ENCODE measurements at regions not wholly inside any gene's neighbourhood (a gene's known extent, or its start where the extent isn't known, plus 50 kb on each side); places are given as distances from the start of the nearest gene placed in this dataset.
"Not testable (repeated sequence)": the region's sequence is repeated elsewhere in the genome, so short reads cannot be mapped to it uniquely, and the experiment has no call there.

- Histone ChIP-seq H3K27me3 (ENCODE audit: insufficient read depth, low read length) (no peaks in the 10 kb centered on the region), H4K91ac (ENCODE audit: low read depth, low read length) (no peak overlapping the region), H3K9ac (ENCODE audit: low read length) (no peak overlapping the region), H4K12ac (ENCODE audit: low read depth, low read length) (no peak overlapping the region), H2BK12ac (ENCODE audit: low read length) (no peak overlapping the region), H2BK5ac (ENCODE audit: low read depth, low read length, poor library complexity) (no peak overlapping the region), H3K4ac (ENCODE audit: low read depth, low read length) (no peak overlapping the region), H3K27ac (ENCODE audit: low read depth, low read length) (no peak overlapping the region), H3K14ac (ENCODE audit: low read length) (no peak overlapping the region), H3K36me3 (ENCODE audit: control insufficient read depth in 1 of 2, insufficient read depth in 2 of 2, low read length in 2 of 2) (no peaks in the 10 kb centered on the region), H2AFZ (ENCODE audit: insufficient read depth, low read length, poor library complexity) (peak overlapping the region; percentile 6), H3K4me1 (ENCODE audit: control insufficient read depth in 1 of 2, insufficient read depth in 2 of 2, low read length in 2 of 2) (peaks cover 3% of the 10 kb centered on the region in 2 experiments), H3K9me3 (ENCODE audit: insufficient read depth, low read depth, low read length) (no peaks in the 10 kb centered on the region), H4K8ac (ENCODE audit: low read depth, low read length) (no peak overlapping the region), H3K4me3 (ENCODE audit: low read depth, low read length) (no peak overlapping the region), H3K18ac (ENCODE audit: low read length) (no peak overlapping the region), H2BK120ac (ENCODE audit: insufficient read depth, low read length, poor library complexity) (no peak overlapping the region), H3K4me2 (ENCODE audit: low read length) (no peak overlapping the region), H3K79me1 (ENCODE audit: low read length) (no peaks in the 10 kb centered on the region), H3K79me2 (ENCODE audit: control insufficient read depth, insufficient read depth, low read length, poor library complexity) (no peaks in the 10 kb centered on the region), H3K23ac (ENCODE audit: low read length) (no peak overlapping the region), H2AK5ac (ENCODE audit: low read length) (no peak overlapping the region)
- DNase-seq: peak; percentile 38 to 72
- no CpG with 5 or more reads among the region's 10 CpGs for WGBS (ENCODE audit: extremely low coverage, insufficient coverage, insufficient read length)
Observed at GRCh38 chr4:85127653-85128052, 161.2 kb upstream of the WDFY3 start.

- Histone ChIP-seq H3K9ac (ENCODE audit: low read length) (no peak overlapping the region), H3K36me3 (ENCODE audit: control insufficient read depth in 1 of 2, insufficient read depth in 2 of 2, low read length in 2 of 2) (no peaks in the 10 kb centered on the region), H3K79me1 (ENCODE audit: low read length) (no peaks in the 10 kb centered on the region), H3K18ac (ENCODE audit: low read length) (no peak overlapping the region), H4K8ac (ENCODE audit: low read depth, low read length) (no peak overlapping the region), H3K4me3 (ENCODE audit: low read depth, low read length) (no peak overlapping the region), H3K23ac (ENCODE audit: low read length) (no peak overlapping the region), H3K9me3 (ENCODE audit: insufficient read depth, low read depth, low read length) (no peaks in the 10 kb centered on the region), H3K4ac (ENCODE audit: low read depth, low read length) (no peak overlapping the region), H3K27me3 (ENCODE audit: insufficient read depth, low read length) (no peaks in the 10 kb centered on the region), H3K27ac (ENCODE audit: low read depth, low read length) (no peak overlapping the region), H2BK5ac (ENCODE audit: low read depth, low read length, poor library complexity) (no peak overlapping the region), H4K91ac (ENCODE audit: low read depth, low read length) (no peak overlapping the region), H3K79me2 (ENCODE audit: control insufficient read depth, insufficient read depth, low read length, poor library complexity) (no peaks in the 10 kb centered on the region), H2AFZ (ENCODE audit: insufficient read depth, low read length, poor library complexity) (no peak overlapping the region), H3K4me2 (ENCODE audit: low read length) (no peak overlapping the region), H3K14ac (ENCODE audit: low read length) (no peak overlapping the region), H2BK120ac (ENCODE audit: insufficient read depth, low read length, poor library complexity) (no peak overlapping the region), H3K4me1 (ENCODE audit: control insufficient read depth in 1 of 2, insufficient read depth in 2 of 2, low read length in 2 of 2) (peaks cover 3% of the 10 kb centered on the region in 2 experiments), H4K12ac (ENCODE audit: low read depth, low read length) (no peak overlapping the region), H2AK5ac (ENCODE audit: low read length) (no peak overlapping the region), H2BK12ac (ENCODE audit: low read length) (no peak overlapping the region)
- WGBS (ENCODE audit: extremely low coverage, insufficient coverage, insufficient read length): no CpG with 5 or more reads among the region's 18 CpGs
- DNase-seq: peak; percentile 3 to 24
Observed at GRCh38 chr4:85128246-85129204, 162.0 kb upstream of the WDFY3 start.

- not testable (repeated sequence) for H3K4me2 ChIP-seq (ENCODE audit: low read length); H3K4me3 ChIP-seq (ENCODE audit: low read depth, low read length); H4K91ac ChIP-seq (ENCODE audit: low read depth, low read length); H3K79me1 ChIP-seq (ENCODE audit: low read length); DNase-seq; H3K27me3 ChIP-seq (ENCODE audit: insufficient read depth, low read length); H2BK5ac ChIP-seq (ENCODE audit: low read depth, low read length, poor library complexity); H2AFZ ChIP-seq (ENCODE audit: insufficient read depth, low read length, poor library complexity); H4K8ac ChIP-seq (ENCODE audit: low read depth, low read length); H3K4ac ChIP-seq (ENCODE audit: low read depth, low read length); H3K14ac ChIP-seq (ENCODE audit: low read length); H3K27ac ChIP-seq (ENCODE audit: low read depth, low read length); H3K36me3 ChIP-seq (ENCODE audit: control insufficient read depth in 1 of 2, insufficient read depth in 2 of 2, low read length in 2 of 2); H3K9me3 ChIP-seq (ENCODE audit: insufficient read depth, low read depth, low read length); H3K79me2 ChIP-seq (ENCODE audit: control insufficient read depth, insufficient read depth, low read length, poor library complexity); H3K23ac ChIP-seq (ENCODE audit: low read length); H3K4me1 ChIP-seq (ENCODE audit: control insufficient read depth in 1 of 2, insufficient read depth in 2 of 2, low read length in 2 of 2); H2AK5ac ChIP-seq (ENCODE audit: low read length); H2BK12ac ChIP-seq (ENCODE audit: low read length); H3K9ac ChIP-seq (ENCODE audit: low read length); H2BK120ac ChIP-seq (ENCODE audit: insufficient read depth, low read length, poor library complexity); H3K18ac ChIP-seq (ENCODE audit: low read length)
- H4K12ac ChIP-seq (ENCODE audit: low read depth, low read length): peak overlapping the region; percentile 1
- no CpG with 5 or more reads among the region's 5 CpGs for WGBS (ENCODE audit: extremely low coverage, insufficient coverage, insufficient read length)
Observed at GRCh38 chr4:85129354-85130125, 163.1 kb upstream of the WDFY3 start.

- no peak overlapping the region for H3K23ac ChIP-seq (ENCODE audit: low read length)
- no peak overlapping the region for H2AFZ ChIP-seq (ENCODE audit: insufficient read depth, low read length, poor library complexity)
- H3K27ac ChIP-seq (ENCODE audit: low read depth, low read length): no peak overlapping the region
- H3K14ac ChIP-seq (ENCODE audit: low read length): no peak overlapping the region
- DNase-seq: no peak
- H3K79me2 ChIP-seq (ENCODE audit: control insufficient read depth, insufficient read depth, low read length, poor library complexity): no peaks in the 10 kb centered on the region
- no peak overlapping the region for H4K8ac ChIP-seq (ENCODE audit: low read depth, low read length)
- H2AK5ac ChIP-seq (ENCODE audit: low read length): no peak overlapping the region
- H3K9me3 ChIP-seq (ENCODE audit: insufficient read depth, low read depth, low read length): no peaks in the 10 kb centered on the region
- H3K4me3 ChIP-seq (ENCODE audit: low read depth, low read length): no peak overlapping the region
- H2BK5ac ChIP-seq (ENCODE audit: low read depth, low read length, poor library complexity): no peak overlapping the region
- H3K36me3 ChIP-seq (ENCODE audit: control insufficient read depth in 1 of 2, insufficient read depth in 2 of 2, low read length in 2 of 2): no peaks in the 10 kb centered on the region
- H3K9ac ChIP-seq (ENCODE audit: low read length): no peak overlapping the region
- H3K4ac ChIP-seq (ENCODE audit: low read depth, low read length): no peak overlapping the region
- H3K4me2 ChIP-seq (ENCODE audit: low read length): no peak overlapping the region
- H3K18ac ChIP-seq (ENCODE audit: low read length): no peak overlapping the region
- H3K27me3 ChIP-seq (ENCODE audit: insufficient read depth, low read length): no peaks in the 10 kb centered on the region
- H3K79me1 ChIP-seq (ENCODE audit: low read length): no peaks in the 10 kb centered on the region
- H4K91ac ChIP-seq (ENCODE audit: low read depth, low read length): no peak overlapping the region
- no peak overlapping the region for H4K12ac ChIP-seq (ENCODE audit: low read depth, low read length)
- peaks cover 3% of the 10 kb centered on the region in 2 experiments for H3K4me1 ChIP-seq (ENCODE audit: control insufficient read depth in 1 of 2, insufficient read depth in 2 of 2, low read length in 2 of 2)
- H2BK12ac ChIP-seq (ENCODE audit: low read length): no peak overlapping the region
- H2BK120ac ChIP-seq (ENCODE audit: insufficient read depth, low read length, poor library complexity): no peak overlapping the region
Observed at GRCh38 chr4:85132117-85132516, 165.6 kb upstream of the WDFY3 start.

All from trophoblast cell (in vitro differentiated cells and primary cell).